HEK293T (cell line): ENCODE measurements at regions not wholly inside any gene's neighbourhood (a gene's known extent, or its start where the extent isn't known, plus 50 kb on each side); places are given as distances from the start of the nearest gene placed in this dataset.

Source experiments
- ARNT ChIP-seq: fragments of 450-650 bp; IDR thresholded peaks from 2 replicates; pipeline ENCODE4 v1.6.1; 2017; ENCODE audit warnings: mild to moderate bottlenecking
- FOXA1 ChIP-seq: fragments of 450-650 bp; IDR thresholded peaks from 2 replicates; pipeline ENCODE4 v1.6.1; 2016; ENCODE audit warnings: mild to moderate bottlenecking
- FOXK2 ChIP-seq: fragments of 450-650 bp; IDR thresholded peaks from 2 replicates; pipeline ENCODE4 v1.6.1; 2016; ENCODE audit warnings: mild to moderate bottlenecking
- FOXM1 ChIP-seq: fragments of 450-650 bp; IDR thresholded peaks from 2 replicates; pipeline ENCODE4 v1.6.1; 2017; ENCODE audit warnings: mild to moderate bottlenecking, borderline replicate concordance
- SP1 ChIP-seq: fragments of 450-650 bp; IDR thresholded peaks from 2 replicates; pipeline ENCODE4 v1.6.1; 2017
- TARDBP ChIP-seq: fragments of 450-650 bp; IDR thresholded peaks from 2 replicates; pipeline ENCODE4 v1.6.1; 2016
- TF ChIP-seq, protein P1 (sequence below): fragments of 450-650 bp; IDR thresholded peaks from 2 replicates; pipeline ENCODE4 v1.6.1; 2016

DNA sequence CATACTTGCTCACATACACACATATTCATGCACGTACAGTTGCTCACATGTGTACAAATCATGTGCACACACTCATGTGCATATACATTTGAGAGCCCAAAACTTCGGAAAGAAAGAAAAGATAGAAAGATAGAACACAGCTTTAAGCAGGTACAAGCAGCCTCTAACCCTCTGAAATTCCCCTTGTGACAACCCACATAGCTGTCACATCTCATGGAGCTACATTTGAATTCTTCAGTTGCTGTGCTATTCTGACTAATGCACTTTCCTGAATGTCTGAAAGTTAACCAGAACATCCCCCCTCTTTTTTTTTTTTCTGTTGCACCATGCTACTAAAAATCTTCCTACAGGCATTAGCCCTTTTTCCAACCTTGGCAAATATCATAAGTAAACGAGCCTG lies 51.9 kb upstream of the KCNA5 start:
- TF ChIP-seq FOXM1, result no peak
- TF ChIP-seq, protein P1, sequence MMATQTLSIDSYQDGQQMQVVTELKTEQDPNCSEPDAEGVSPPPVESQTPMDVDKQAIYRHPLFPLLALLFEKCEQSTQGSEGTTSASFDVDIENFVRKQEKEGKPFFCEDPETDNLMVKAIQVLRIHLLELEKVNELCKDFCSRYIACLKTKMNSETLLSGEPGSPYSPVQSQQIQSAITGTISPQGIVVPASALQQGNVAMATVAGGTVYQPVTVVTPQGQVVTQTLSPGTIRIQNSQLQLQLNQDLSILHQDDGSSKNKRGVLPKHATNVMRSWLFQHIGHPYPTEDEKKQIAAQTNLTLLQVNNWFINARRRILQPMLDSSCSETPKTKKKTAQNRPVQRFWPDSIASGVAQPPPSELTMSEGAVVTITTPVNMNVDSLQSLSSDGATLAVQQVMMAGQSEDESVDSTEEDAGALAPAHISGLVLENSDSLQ, result no peak
- TF ChIP-seq ARNT, result no peak
- TF ChIP-seq TARDBP, result no peak
- no peak for TF ChIP-seq FOXA1
- no peak for TF ChIP-seq FOXK2
- TF ChIP-seq SP1, result no peak
